ENCODE measurements at regions not wholly inside any gene's neighbourhood (a gene's known extent, or its start where the extent isn't known, plus 50 kb on each side); places are given as distances from the start of the nearest gene placed in this dataset.

DNA sequence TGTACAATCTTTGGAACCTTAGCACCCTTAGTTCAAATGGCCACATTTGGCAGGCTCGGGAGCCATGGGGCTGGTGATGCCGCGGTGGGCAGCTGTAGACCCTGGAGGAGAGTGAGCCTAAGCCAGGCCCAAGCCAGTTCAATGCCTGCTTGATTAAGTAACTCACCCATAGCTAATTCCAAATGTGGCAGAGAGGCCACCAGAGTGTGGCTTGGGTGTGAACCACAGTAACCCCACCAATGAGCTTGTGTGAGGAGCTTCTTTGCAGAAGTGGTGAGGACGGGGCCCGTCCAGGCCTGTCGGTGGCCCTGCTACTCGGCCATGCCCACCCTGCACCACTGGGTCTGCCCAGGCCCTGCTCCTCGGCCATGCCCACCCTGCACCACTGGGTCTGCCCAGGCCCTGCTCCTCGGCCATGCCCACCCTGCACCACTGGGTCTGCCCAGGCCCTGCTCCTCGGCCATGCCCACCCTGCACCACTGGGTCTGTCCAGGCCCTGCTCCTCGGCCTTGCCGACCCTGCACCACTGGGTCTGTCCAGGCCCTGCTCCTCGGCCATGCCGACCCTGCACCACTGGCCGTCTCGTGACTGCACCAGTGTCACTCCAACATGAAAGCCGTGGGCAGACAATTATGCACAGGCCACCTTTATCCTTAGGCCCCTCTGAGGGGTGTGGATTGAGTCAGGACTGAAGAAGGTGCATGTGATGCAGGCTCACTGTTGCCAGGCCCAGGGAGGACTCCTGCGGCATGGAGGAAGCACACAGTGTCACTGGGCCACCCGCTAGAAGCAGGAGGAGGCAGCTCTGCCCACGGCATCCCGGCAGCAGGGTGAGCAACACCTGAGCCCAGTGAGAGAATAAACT lies 75.4 kb downstream of the MRPL36 start:
- POLR2A ChIA-PET = no interaction called here
- DNase-seq = peak in 1 of 2 experiments; percentile 7
- no peak overlapping the region for H3K4me3 ChIP-seq (ENCODE audit: low read depth, low read length)
- H3K27me3 ChIP-seq (replicated peaks; ENCODE audit: control insufficient read depth, insufficient read depth, low read length) = no peaks in the 10 kb centered on the region
- Mint-ChIP-seq H3K27ac (ENCODE audit: unreplicated experiment) (no peak overlapping the region), H3K27me3 (ENCODE audit: insufficient read depth, unreplicated experiment) (peaks cover 5% of the 10 kb centered on the region), H3K4me1 (ENCODE audit: low read depth, unreplicated experiment) (no peaks in the 10 kb centered on the region), H3K4me3 (ENCODE audit: unreplicated experiment) (no peak overlapping the region), H3K36me3 (ENCODE audit: insufficient read depth, unreplicated experiment) (no peaks in the 10 kb centered on the region), H3K9me3 (ENCODE audit: unreplicated experiment) (peaks cover 7% of the 10 kb centered on the region)
- H3K36me3 ChIP-seq (ENCODE audit: control insufficient read depth, insufficient read depth, low read length) = no peaks in the 10 kb centered on the region
- no peaks in the 10 kb centered on the region for H3K4me1 ChIP-seq
- intact Hi-C loops (cut with micrococcal nuclease; ENCODE audit: unreplicated experiment) = no loop called here
- BruUV-seq (replicated peaks) = no TSS peak
- TF ChIP-seq, protein P1, sequence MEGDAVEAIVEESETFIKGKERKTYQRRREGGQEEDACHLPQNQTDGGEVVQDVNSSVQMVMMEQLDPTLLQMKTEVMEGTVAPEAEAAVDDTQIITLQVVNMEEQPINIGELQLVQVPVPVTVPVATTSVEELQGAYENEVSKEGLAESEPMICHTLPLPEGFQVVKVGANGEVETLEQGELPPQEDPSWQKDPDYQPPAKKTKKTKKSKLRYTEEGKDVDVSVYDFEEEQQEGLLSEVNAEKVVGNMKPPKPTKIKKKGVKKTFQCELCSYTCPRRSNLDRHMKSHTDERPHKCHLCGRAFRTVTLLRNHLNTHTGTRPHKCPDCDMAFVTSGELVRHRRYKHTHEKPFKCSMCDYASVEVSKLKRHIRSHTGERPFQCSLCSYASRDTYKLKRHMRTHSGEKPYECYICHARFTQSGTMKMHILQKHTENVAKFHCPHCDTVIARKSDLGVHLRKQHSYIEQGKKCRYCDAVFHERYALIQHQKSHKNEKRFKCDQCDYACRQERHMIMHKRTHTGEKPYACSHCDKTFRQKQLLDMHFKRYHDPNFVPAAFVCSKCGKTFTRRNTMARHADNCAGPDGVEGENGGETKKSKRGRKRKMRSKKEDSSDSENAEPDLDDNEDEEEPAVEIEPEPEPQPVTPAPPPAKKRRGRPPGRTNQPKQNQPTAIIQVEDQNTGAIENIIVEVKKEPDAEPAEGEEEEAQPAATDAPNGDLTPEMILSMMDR (IDR thresholded peaks at IDR 0.05; ENCODE audit: insufficient read depth in 1 of 2, low read depth in 1 of 2, low read length in 1 of 2, severe bottlenecking in 1 of 2, unreplicated experiment in 1 of 2) = no peak
- CTCF ChIA-PET = no interaction called here
- no peaks in the 10 kb centered on the region; the same call in 1 of the 2 replicates for H3K9me3 ChIP-seq

DNA sequence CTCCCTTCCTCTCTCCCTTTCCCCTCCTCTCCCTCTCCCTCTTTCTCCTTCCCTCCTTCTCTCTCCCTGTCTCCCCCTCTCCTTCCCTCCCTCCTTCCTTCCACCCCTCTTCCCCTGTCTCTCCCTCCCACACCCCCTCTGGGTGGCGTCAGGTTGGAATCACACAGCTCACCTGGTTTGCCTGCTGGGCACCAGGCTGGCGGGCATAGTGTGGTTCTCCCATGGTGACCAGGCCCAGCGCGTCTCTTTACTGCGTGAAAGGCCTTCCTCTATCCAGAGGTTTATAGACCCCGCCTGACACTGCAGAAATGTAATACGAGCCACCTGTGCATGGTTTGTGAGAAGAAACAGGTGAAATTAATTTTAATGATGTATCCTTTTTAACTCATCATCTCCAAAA lies 76.2 kb downstream of the MRPL36 start:
- Histone ChIP-seq H3K27me3 (replicated peaks; ENCODE audit: control insufficient read depth, insufficient read depth, low read length) (no peaks in the 10 kb centered on the region), H3K9me3 (peaks cover 6% of the 10 kb centered on the region; the same call in 1 of the 2 replicates), H3K4me3 (ENCODE audit: low read depth, low read length) (no peak overlapping the region), H3K4me1 (no peaks in the 10 kb centered on the region), H3K36me3 (ENCODE audit: control insufficient read depth, insufficient read depth, low read length) (no peaks in the 10 kb centered on the region)
- ChIA-PET POLR2A (no interaction called here), CTCF (no interaction called here)
- DNase-seq = peak in 1 of 2 experiments; percentile 8
- no peaks in the 10 kb centered on the region for H3K4me1 Mint-ChIP-seq (ENCODE audit: low read depth, unreplicated experiment)
- H3K27me3 Mint-ChIP-seq (ENCODE audit: insufficient read depth, unreplicated experiment) = peaks cover 5% of the 10 kb centered on the region
- no peaks in the 10 kb centered on the region for H3K36me3 Mint-ChIP-seq (ENCODE audit: insufficient read depth, unreplicated experiment)
- no peak overlapping the region for H3K4me3 Mint-ChIP-seq (ENCODE audit: unreplicated experiment)
- intact Hi-C loops (cut with micrococcal nuclease; ENCODE audit: unreplicated experiment) = no loop called here
- H3K27ac Mint-ChIP-seq (ENCODE audit: unreplicated experiment) = no peak overlapping the region
- H3K9me3 Mint-ChIP-seq (ENCODE audit: unreplicated experiment) = peaks cover 14% of the 10 kb centered on the region
- TF ChIP-seq, protein P1 (IDR thresholded peaks at IDR 0.05; ENCODE audit: insufficient read depth in 1 of 2, low read depth in 1 of 2, low read length in 1 of 2, severe bottlenecking in 1 of 2, unreplicated experiment in 1 of 2) = no peak
- no TSS peak for BruUV-seq (replicated peaks)

DNA sequence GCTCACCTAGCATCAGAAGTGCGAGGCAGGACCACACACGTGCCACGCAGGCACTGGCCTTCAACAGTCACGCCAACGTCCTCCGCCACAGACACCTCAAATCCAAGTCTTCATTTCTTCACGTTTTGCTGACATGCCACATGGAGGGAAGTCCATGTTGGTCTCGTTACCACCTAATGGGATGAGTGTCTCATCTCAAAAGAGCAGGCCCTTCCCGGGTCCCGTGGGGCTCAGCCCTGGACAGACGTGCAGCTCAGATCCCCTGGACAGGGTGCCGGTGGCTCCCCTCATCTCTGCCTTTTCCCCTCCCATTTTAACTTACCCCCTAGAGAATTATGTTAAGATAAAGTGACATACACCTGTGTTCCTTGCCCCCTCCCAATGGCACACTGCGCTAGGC lies 76.8 kb downstream of the MRPL36 start:
- intact Hi-C loops (cut with micrococcal nuclease; ENCODE audit: unreplicated experiment) = no loop called here
- no peaks in the 10 kb centered on the region for H3K4me1 ChIP-seq
- no peaks in the 10 kb centered on the region for H3K27me3 ChIP-seq (replicated peaks; ENCODE audit: control insufficient read depth, insufficient read depth, low read length)
- no peaks in the 10 kb centered on the region for H3K36me3 ChIP-seq (ENCODE audit: control insufficient read depth, insufficient read depth, low read length)
- Mint-ChIP-seq H3K27me3 (ENCODE audit: insufficient read depth, unreplicated experiment) (peaks cover 5% of the 10 kb centered on the region), H3K27ac (ENCODE audit: unreplicated experiment) (no peak overlapping the region), H3K36me3 (ENCODE audit: insufficient read depth, unreplicated experiment) (no peaks in the 10 kb centered on the region), H3K9me3 (ENCODE audit: unreplicated experiment) (peaks cover 20% of the 10 kb centered on the region), H3K4me1 (ENCODE audit: low read depth, unreplicated experiment) (no peaks in the 10 kb centered on the region), H3K4me3 (ENCODE audit: unreplicated experiment) (no peak overlapping the region)
- CTCF ChIA-PET = no interaction called here
- TF ChIP-seq, protein P1 (IDR thresholded peaks at IDR 0.05; ENCODE audit: insufficient read depth in 1 of 2, low read depth in 1 of 2, low read length in 1 of 2, severe bottlenecking in 1 of 2, unreplicated experiment in 1 of 2) = no peak
- H3K4me3 ChIP-seq (ENCODE audit: low read depth, low read length) = no peak overlapping the region
- no peak for DNase-seq
- peaks cover 9% of the 10 kb centered on the region; the same call in 1 of the 2 replicates for H3K9me3 ChIP-seq
- BruUV-seq (replicated peaks) = no TSS peak
- POLR2A ChIA-PET = no interaction called here
